GM11168 (cell line): ENCODE measurements at regions not wholly inside any gene's neighbourhood (a gene's known extent, or its start where the extent isn't known, plus 50 kb on each side); places are given as distances from the start of the nearest gene placed in this dataset.

Source experiments
- in situ Hi-C: fragments of 300-500 bp; cut with MboI; formaldehyde crosslinking; loops from one replicate; pipeline ENCODE4 v1.12.0; 2022; ENCODE audit warnings: low sequenced_read_pairs; ENCODE audit not compliant: unreplicated experiment

- in situ Hi-C loops: no loop called here
These were observed 547.2 kb downstream of the ZNF804A start for GRCh38 chr2:185145316-185146121.

- in situ Hi-C loops: no loop called here
These were observed 549.0 kb downstream of the ZNF804A start for GRCh38 chr2:185147361-185147760.

GRCh38 chr2:185152186-185152585 is 553.9 kb downstream of the ZNF804A start:
- in situ Hi-C loops: no loop called here

- in situ Hi-C loops: no loop called here
These were observed 563.4 kb downstream of the ZNF804A start for GRCh38 chr2:185161701-185162100.

GRCh38 chr2:185174353-185174752 is 564.3 kb upstream of the FSIP2 start:
- in situ Hi-C loops: no loop called here

GRCh38 chr2:185179743-185180142 is 558.9 kb upstream of the FSIP2 start:
- in situ Hi-C loops: no loop called here

- in situ Hi-C loops: no loop called here
These were observed 556.7 kb upstream of the FSIP2 start for GRCh38 chr2:185181901-185182300.

GRCh38 chr2:185185044-185185443 is 553.6 kb upstream of the FSIP2 start:
- in situ Hi-C loops: no loop called here

GRCh38 chr2:185187421-185187820 is 551.2 kb upstream of the FSIP2 start:
- in situ Hi-C loops: no loop called here

- in situ Hi-C loops: no loop called here
These were observed 549.9 kb upstream of the FSIP2 start for GRCh38 chr2:185188656-185189055.

- in situ Hi-C loops: no loop called here
These were observed 537.5 kb upstream of the FSIP2 start for GRCh38 chr2:185201063-185201462.

- in situ Hi-C loops: no loop called here
These were observed 536.2 kb upstream of the FSIP2 start for GRCh38 chr2:185202381-185202780.

GRCh38 chr2:185202945-185203528 is 535.6 kb upstream of the FSIP2 start:
- in situ Hi-C loops: no loop called here

GRCh38 chr2:185208261-185208660 is 530.3 kb upstream of the FSIP2 start:
- in situ Hi-C loops: no loop called here

- in situ Hi-C loops: no loop called here
These were observed 523.1 kb upstream of the FSIP2 start for GRCh38 chr2:185215497-185215896.

- in situ Hi-C loops: no loop called here
These were observed 518.6 kb upstream of the FSIP2 start for GRCh38 chr2:185219981-185220380.

GRCh38 chr2:185222311-185222710 is 516.3 kb upstream of the FSIP2 start:
- in situ Hi-C loops: no loop called here

GRCh38 chr2:185227391-185227790 is 511.2 kb upstream of the FSIP2 start:
- in situ Hi-C loops: no loop called here

GRCh38 chr2:185239491-185239890 is 499.1 kb upstream of the FSIP2 start:
- in situ Hi-C loops: no loop called here

- in situ Hi-C loops: no loop called here
These were observed 497.8 kb upstream of the FSIP2 start for GRCh38 chr2:185240796-185241195.

- in situ Hi-C loops: no loop called here
These were observed 497.0 kb upstream of the FSIP2 start for GRCh38 chr2:185241556-185241955.

GRCh38 chr2:185242462-185242861 is 496.1 kb upstream of the FSIP2 start:
- in situ Hi-C loops: no loop called here
